GM12878 (cell line): ENCODE measurements at regions not wholly inside any gene's neighbourhood (a gene's known extent, or its start where the extent isn't known, plus 50 kb on each side); places are given as distances from the start of the nearest gene placed in this dataset.

Experiments
- ATAC-seq: fragments of 200-7000 bp; cut with Tn5 transposase; 3 replicates; pipeline ENCODE4 v1.9.1; 2020; ENCODE audit warnings: mild to moderate bottlenecking, moderate library complexity
- BruUV-seq: library from RNA; stranded (reverse); fragments of 400-500 nt; replicated peaks from 2 replicates; lab custom pipeline; 2021; lab: Mats Ljungman, UMichigan
- CTCF ChIA-PET: fragments of 300-600 bp; sonication (Branson Sonifier 250); formaldehyde crosslinking; extraction: SDS; loops from one replicate; lab custom pipeline; 2021; ENCODE audit warnings: inconsistent platforms; lab: Yijun Ruan, JAX
- POLR2A ChIA-PET: fragments of 350-600 bp; formaldehyde crosslinking; extraction: SDS; loops from one replicate; lab custom pipeline; 2021; ENCODE audit warnings: inconsistent platforms; lab: Charles Lee
- RAD21 ChIA-PET: fragments of 300-600 bp; sonication (Branson Sonifier 250); formaldehyde crosslinking; loops from one replicate; lab custom pipeline; 2023; ENCODE audit warnings: antibody characterized with exemption; ENCODE audit not compliant: unreplicated experiment; lab: Charles Lee
- SMC1A ChIA-PET: fragments of 300-600 bp; sonication (Branson Sonifier 250); formaldehyde crosslinking; loops from one replicate; lab custom pipeline; 2023; ENCODE audit not compliant: unreplicated experiment, uncharacterized antibody; lab: Charles Lee
- DNase-seq: peaks from one replicate; pipeline ENCODE4 v3.0.0-alpha.2; 2011; ENCODE audit warnings: low read depth, low spot score
- FAIRE-seq: peaks from 3 replicates; lab custom pipeline; 2011; peaks lifted over from hg19 to GRCh38; lab: Jason Lieb, UNC
- H2AFZ ChIP-seq: 2 replicates; pipeline ENCODE4 v1.6.0; 2011; ENCODE audit warnings: low read depth, low read length, control low read depth; ENCODE audit not compliant: control insufficient read depth
- H3K27ac ChIP-seq: 2 replicates; pipeline ENCODE4 v1.5.1; 2011; ENCODE audit warnings: control low read depth; ENCODE audit not compliant: control insufficient read depth, insufficient read depth
- H3K27me3 ChIP-seq, 2 experiments: replicated peaks in 1 of 2; 2 replicates each; pipeline versions ENCODE4 v1.6.0 to v1.6.1; 2011; ENCODE audit warnings: low read length in 1 of 2; ENCODE audit not compliant: control insufficient read depth in 2 of 2, insufficient read depth in 2 of 2
- H3K36me3 ChIP-seq, 2 experiments: 2 replicates each; pipeline ENCODE4 v1.5.1; 2011; ENCODE audit warnings: low read length in 1 of 2; ENCODE audit not compliant: control insufficient read depth in 2 of 2, insufficient read depth in 2 of 2
- H3K4me1 ChIP-seq: 2 replicates; pipeline ENCODE4 v1.6.1; 2011; ENCODE audit warnings: mild to moderate bottlenecking, low read length, moderate library complexity, mixed read lengths; ENCODE audit not compliant: control insufficient read depth, insufficient read depth
- H3K4me2 ChIP-seq: 2 replicates; pipeline ENCODE4 v1.6.0; 2011; ENCODE audit warnings: control low read depth; ENCODE audit not compliant: control insufficient read depth, insufficient read depth
- H3K4me3 ChIP-seq: fragments of 200-600 bp; sonication (generic); 2 replicates; pipeline ENCODE4 v1.5.1; 2016
- H3K79me2 ChIP-seq: 2 replicates; pipeline ENCODE4 v1.6.0; 2011; ENCODE audit warnings: low read length; ENCODE audit not compliant: control insufficient read depth, insufficient read depth
- H3K9ac ChIP-seq: 2 replicates; pipeline ENCODE4 v1.8.0; 2011; ENCODE audit warnings: low read length, control low read depth, mixed read lengths; ENCODE audit not compliant: control insufficient read depth, insufficient read depth
- H3K9me3 ChIP-seq: replicated peaks from 3 replicates; pipeline ENCODE4 v1.5.1; 2011; ENCODE audit warnings: mild to moderate bottlenecking, low read length; ENCODE audit not compliant: control insufficient read depth, insufficient read depth
- H4K20me1 ChIP-seq: 2 replicates; pipeline ENCODE4 v1.6.0; 2011; ENCODE audit not compliant: control insufficient read depth, insufficient read depth
- EZH2 ChIP-seq: IDR thresholded peaks from 2 replicates; pipeline ENCODE4 v1.6.1; 2012; ENCODE audit warnings: low read depth, mild to moderate bottlenecking, control low read depth, inconsistent platforms, low read length, borderline replicate concordance; ENCODE audit not compliant: control insufficient read depth
- FOS ChIP-seq: IDR thresholded peaks from 3 replicates; pipeline ENCODE4 v1.6.1; 2011; ENCODE audit warnings: borderline replicate concordance; ENCODE audit not compliant: insufficient read length; ENCODE audit errors: extremely low read depth
- NFYB ChIP-seq: IDR thresholded peaks from 2 replicates; pipeline ENCODE4 v1.6.1; 2011; ENCODE audit warnings: low read depth, mild to moderate bottlenecking, low read length, improper control_type of control experiment, moderate library complexity; ENCODE audit not compliant: insufficient read depth
- POLR2A ChIP-seq: IDR thresholded peaks from 2 replicates; pipeline ENCODE4 v1.6.1; 2011; ENCODE audit warnings: low read depth, mild to moderate bottlenecking, low read length
- SMAD1 ChIP-seq: fragments of 450-650 bp; IDR thresholded peaks from 2 replicates; pipeline ENCODE4 v1.6.1; 2018; ENCODE audit warnings: mild to moderate bottlenecking, low read depth; ENCODE audit not compliant: partially characterized antibody
- ZBTB40 ChIP-seq: fragments of 450-650 bp; IDR thresholded peaks from 2 replicates; pipeline ENCODE4 v1.6.1; 2016; ENCODE audit warnings: mild to moderate bottlenecking, moderate library complexity, borderline replicate concordance
- WGBS: methylation state at CpG from one replicate; pipeline ENCODE4 v1.1.6; 2016; ENCODE audit warnings: low lambda C conversion rate; ENCODE audit not compliant: insufficient replicate concordance, insufficient coverage; ENCODE audit errors: missing lambda C conversion rate; 5-methylcytosine and 5-hydroxymethylcytosine counted together
- in situ Hi-C: fragments of 300-500 bp; cut with MboI; formaldehyde crosslinking; loops from 9 replicates; pipeline ENCODE4 v1.14.3; 2018; ENCODE audit warnings: mixed read lengths
- intact Hi-C: fragments of 100-400 bp; cut with micrococcal nuclease; formaldehyde crosslinking; loops from one replicate; pipeline ENCODE4 v1.14.2; 2022; ENCODE audit not compliant: unreplicated experiment
- TF ChIP-seq, protein P1 (sequence below): fragments of 450-650 bp; IDR thresholded peaks from 2 replicates; pipeline ENCODE4 v1.6.1; 2018; ENCODE audit warnings: mild to moderate bottlenecking, low read depth, moderate library complexity; ENCODE audit not compliant: partially characterized antibody

DNA sequence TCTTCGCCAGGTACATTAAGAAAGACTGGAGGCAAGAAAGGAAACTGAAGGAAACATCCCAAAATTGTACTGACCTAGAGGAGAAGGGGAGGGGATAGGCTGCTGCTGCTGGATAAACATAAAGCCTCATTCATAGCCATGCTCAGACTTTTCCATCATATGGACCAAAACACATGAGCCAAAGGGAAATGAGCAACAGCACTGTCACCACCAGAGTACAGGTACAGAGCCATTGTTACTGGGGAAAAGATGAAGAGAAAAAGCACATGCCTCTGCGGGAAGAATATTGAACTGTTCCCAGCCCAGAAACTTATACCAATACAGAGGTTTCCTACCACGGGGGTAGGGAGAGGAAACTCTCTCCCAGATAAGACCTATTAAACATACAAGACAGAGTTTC is 861.9 kb downstream of the NTRK3 start:
- Histone ChIP-seq H3K27ac (no peak overlapping the region), H3K9me3 (no peaks in the 10 kb centered on the region; the same call in 2 of the 3 replicates), H3K4me1 (no peaks in the 10 kb centered on the region), H3K36me3 (no peaks in the 10 kb centered on the region), H4K20me1 (no peaks in the 10 kb centered on the region), H3K27me3 (no peaks in the 10 kb centered on the region), H3K4me2 (no peak overlapping the region), H3K9ac (no peak overlapping the region), H3K79me2 (no peaks in the 10 kb centered on the region), H2AFZ (no peak overlapping the region), H3K4me3 (no peak overlapping the region)
- ATAC-seq (no peak), FAIRE-seq (no peak), DNase-seq (no peak)
- intact Hi-C loops (no loop called here), in situ Hi-C loops (no loop called here)
- 16% methylated on average over 3 of the region's 3 CpGs for WGBS
- BruUV-seq = no TSS peak
- RAD21 ChIA-PET = no interaction called here
- TF ChIP-seq ZBTB40 = no peak
- TF ChIP-seq SMAD1 = no peak
- TF ChIP-seq FOS = no peak
- CTCF ChIA-PET = no interaction called here
- SMC1A ChIA-PET = no interaction called here
- POLR2A ChIA-PET = no interaction called here

DNA sequence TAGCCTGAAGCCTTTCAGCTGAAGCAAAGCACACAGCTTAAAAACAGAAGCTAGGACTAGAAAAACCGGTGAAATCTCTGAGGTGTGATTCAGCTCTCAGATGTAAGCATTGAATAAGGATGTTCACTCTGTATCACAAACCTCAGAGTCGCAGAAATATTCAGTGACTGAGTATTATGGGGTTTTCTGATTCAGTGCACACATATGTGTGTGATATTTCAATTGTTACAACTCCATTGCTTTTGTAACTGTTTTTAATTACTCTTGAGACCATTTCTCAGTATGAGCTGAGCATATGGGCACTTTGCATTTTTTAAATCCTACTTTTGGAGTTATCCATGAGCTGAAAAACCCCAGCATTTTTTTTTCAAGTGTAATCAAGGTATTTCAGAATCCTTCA is 868.8 kb downstream of the NTRK3 start:
- Histone ChIP-seq H3K27ac (no peak overlapping the region), H2AFZ (no peak overlapping the region), H3K4me1 (no peaks in the 10 kb centered on the region), H4K20me1 (no peaks in the 10 kb centered on the region), H3K9me3 (no peaks in the 10 kb centered on the region; the same call in 2 of the 3 replicates), H3K4me3 (no peak overlapping the region), H3K9ac (no peak overlapping the region), H3K4me2 (no peak overlapping the region), H3K27me3 (no peaks in the 10 kb centered on the region), H3K79me2 (no peaks in the 10 kb centered on the region), H3K36me3 (no peaks in the 10 kb centered on the region)
- ChIA-PET SMC1A (no interaction called here), CTCF (no interaction called here), POLR2A (no interaction called here), RAD21 (no interaction called here)
- WGBS = 27% methylated on average over 2 of the region's 2 CpGs
- intact Hi-C loops (no loop called here), in situ Hi-C loops (no loop called here)
- BruUV-seq = no TSS peak
- FAIRE-seq (no peak), DNase-seq (no peak), ATAC-seq (no peak)
- TF ChIP-seq POLR2A (no peak), NFYB (no peak), EZH2 (no peak), SMAD1 (no peak)
- TF ChIP-seq, protein P1, sequence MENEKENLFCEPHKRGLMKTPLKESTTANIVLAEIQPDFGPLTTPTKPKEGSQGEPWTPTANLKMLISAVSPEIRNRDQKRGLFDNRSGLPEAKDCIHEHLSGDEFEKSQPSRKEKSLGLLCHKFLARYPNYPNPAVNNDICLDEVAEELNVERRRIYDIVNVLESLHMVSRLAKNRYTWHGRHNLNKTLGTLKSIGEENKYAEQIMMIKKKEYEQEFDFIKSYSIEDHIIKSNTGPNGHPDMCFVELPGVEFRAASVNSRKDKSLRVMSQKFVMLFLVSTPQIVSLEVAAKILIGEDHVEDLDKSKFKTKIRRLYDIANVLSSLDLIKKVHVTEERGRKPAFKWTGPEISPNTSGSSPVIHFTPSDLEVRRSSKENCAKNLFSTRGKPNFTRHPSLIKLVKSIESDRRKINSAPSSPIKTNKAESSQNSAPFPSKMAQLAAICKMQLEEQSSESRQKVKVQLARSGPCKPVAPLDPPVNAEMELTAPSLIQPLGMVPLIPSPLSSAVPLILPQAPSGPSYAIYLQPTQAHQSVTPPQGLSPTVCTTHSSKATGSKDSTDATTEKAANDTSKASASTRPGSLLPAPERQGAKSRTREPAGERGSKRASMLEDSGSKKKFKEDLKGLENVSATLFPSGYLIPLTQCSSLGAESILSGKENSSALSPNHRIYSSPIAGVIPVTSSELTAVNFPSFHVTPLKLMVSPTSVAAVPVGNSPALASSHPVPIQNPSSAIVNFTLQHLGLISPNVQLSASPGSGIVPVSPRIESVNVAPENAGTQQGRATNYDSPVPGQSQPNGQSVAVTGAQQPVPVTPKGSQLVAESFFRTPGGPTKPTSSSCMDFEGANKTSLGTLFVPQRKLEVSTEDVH = no peak
